OCI-LY7 (cell line): ENCODE measurements at regions not wholly inside any gene's neighbourhood (a gene's known extent, or its start where the extent isn't known, plus 50 kb on each side); places are given as distances from the start of the nearest gene placed in this dataset.

Source experiments
- BruUV-seq: library from RNA; stranded (reverse); fragments of 400-500 nt; replicated peaks from 2 replicates; lab custom pipeline; 2021; lab: Mats Ljungman, UMichigan
- CTCF ChIA-PET: fragments of 300-600 bp; sonication (Branson Sonifier 250); formaldehyde crosslinking; loops from one replicate; lab custom pipeline; 2022; ENCODE audit warnings: antibody characterized with exemption; ENCODE audit not compliant: unreplicated experiment; lab: Charles Lee
- POLR2A ChIA-PET: fragments of 300-600 bp; sonication (Branson Sonifier 250); formaldehyde crosslinking; loops from one replicate; lab custom pipeline; 2022; ENCODE audit warnings: antibody characterized with exemption; lab: Charles Lee
- DNase-seq: peaks from one replicate; pipeline ENCODE4 v3.0.0-alpha.2; 2015; ENCODE audit warnings: low spot score
- H2AFZ ChIP-seq: fragments of 200-600 bp; sonication (generic), shearing (Covaris generic); 2 replicates; pipeline ENCODE4 v1.6.1; 2014; ENCODE audit warnings: mild to moderate bottlenecking, antibody characterized with exemption, low read length, moderate library complexity
- H3K27ac ChIP-seq: fragments of 200-600 bp; sonication (generic); 2 replicates; pipeline ENCODE4 v1.5.1; 2014; ENCODE audit warnings: mixed run types, low read depth, mild to moderate bottlenecking, moderate library complexity, low read length, inconsistent platforms; ENCODE audit not compliant: poor library complexity, severe bottlenecking
- H3K36me3 ChIP-seq: fragments of 200-600 bp; sonication (generic); 2 replicates; pipeline ENCODE4 v1.6.1; 2014; ENCODE audit warnings: mild to moderate bottlenecking, antibody characterized with exemption, low read length, moderate library complexity, mixed read lengths; ENCODE audit not compliant: insufficient read depth
- H3K4me1 ChIP-seq: fragments of 200-600 bp; sonication (generic); 2 replicates; pipeline ENCODE4 v1.5.1; 2014; ENCODE audit warnings: mild to moderate bottlenecking, low read length; ENCODE audit not compliant: insufficient read depth, poor library complexity, severe bottlenecking
- H3K4me2 ChIP-seq: fragments of 200-600 bp; sonication (generic); 2 replicates; pipeline ENCODE4 v1.6.1; 2014; ENCODE audit warnings: mild to moderate bottlenecking, low read length
- H3K4me3 ChIP-seq: fragments of 200-600 bp; sonication (generic); 2 replicates; pipeline ENCODE4 v1.5.1; 2014; ENCODE audit warnings: mild to moderate bottlenecking, low read depth, low read length; ENCODE audit not compliant: poor library complexity, severe bottlenecking
- H3K79me2 ChIP-seq: fragments of 200-600 bp; sonication (generic); 2 replicates; pipeline ENCODE4 v1.6.1; 2016; ENCODE audit warnings: low read depth, mild to moderate bottlenecking, low read length, moderate library complexity, mixed read lengths; ENCODE audit not compliant: insufficient read depth
- H3K9me2 ChIP-seq: fragments of 200-600 bp; sonication (generic); 2 replicates; pipeline ENCODE4 v1.6.1; 2016; ENCODE audit warnings: mild to moderate bottlenecking, low read length, mixed read lengths; ENCODE audit not compliant: insufficient read depth
- H3K9me3 ChIP-seq: fragments of 200-600 bp; sonication (generic); 2 replicates; pipeline ENCODE4 v1.6.1; 2014; ENCODE audit warnings: mild to moderate bottlenecking, mixed run types, low read length, mixed read lengths
- H4K20me1 ChIP-seq: fragments of 200-600 bp; sonication (generic); 2 replicates; pipeline ENCODE4 v1.6.1; 2014; ENCODE audit warnings: mild to moderate bottlenecking, antibody characterized with exemption, low read length, moderate library complexity, mixed read lengths; ENCODE audit not compliant: insufficient read depth
- EZH2phosphoT487 ChIP-seq: fragments of 200-600 bp; sonication (generic); IDR thresholded peaks from 2 replicates; pipeline ENCODE4 v1.6.1; 2018; ENCODE audit warnings: low read depth, borderline replicate concordance, mild to moderate bottlenecking, mixed run types, antibody characterized with exemption, low read length, moderate library complexity, mixed read lengths
- intact Hi-C: fragments of 100-400 bp; cut with micrococcal nuclease; formaldehyde crosslinking; loops from one replicate; pipeline ENCODE4 v1.10.0; 2022; ENCODE audit not compliant: unreplicated experiment
- TF ChIP-seq, protein P1 (sequence below): fragments of 200-600 bp; sonication (generic); conservative IDR thresholded peaks from 2 replicates; pipeline ENCODE4 v1.5.1; 2014; ENCODE audit warnings: mild to moderate bottlenecking, antibody characterized with exemption, low read length, moderate library complexity, mixed read lengths

DNA sequence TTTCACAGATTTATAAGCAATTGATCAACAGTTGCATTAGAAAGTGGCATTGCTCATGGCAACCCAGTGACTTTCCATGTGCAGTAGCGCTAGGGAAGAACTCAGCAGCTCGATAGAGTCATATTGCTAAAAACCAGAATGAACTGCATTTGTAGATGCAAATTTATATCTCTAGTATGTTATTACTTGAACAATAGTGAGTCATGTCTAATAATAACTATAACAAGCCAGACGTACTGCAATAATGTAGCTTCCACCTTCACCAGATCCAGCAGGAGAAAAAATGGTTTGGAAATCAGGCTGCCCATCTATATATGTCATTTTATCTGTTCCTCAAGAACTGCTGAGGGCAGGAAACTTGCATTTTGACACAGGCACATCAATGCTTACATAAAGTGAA is 66.5 kb upstream of the FIGN start:
- ChIA-PET CTCF (no interaction called here), POLR2A (no interaction called here)
- H3K4me2 ChIP-seq, result no peak overlapping the region
- no peaks in the 10 kb centered on the region for H3K79me2 ChIP-seq
- no peak overlapping the region for H3K4me3 ChIP-seq
- BruUV-seq, result no TSS peak
- H3K27ac ChIP-seq, result no peak overlapping the region
- H3K36me3 ChIP-seq, result no peaks in the 10 kb centered on the region
- no peak for TF ChIP-seq EZH2phosphoT487
- TF ChIP-seq, protein P1, sequence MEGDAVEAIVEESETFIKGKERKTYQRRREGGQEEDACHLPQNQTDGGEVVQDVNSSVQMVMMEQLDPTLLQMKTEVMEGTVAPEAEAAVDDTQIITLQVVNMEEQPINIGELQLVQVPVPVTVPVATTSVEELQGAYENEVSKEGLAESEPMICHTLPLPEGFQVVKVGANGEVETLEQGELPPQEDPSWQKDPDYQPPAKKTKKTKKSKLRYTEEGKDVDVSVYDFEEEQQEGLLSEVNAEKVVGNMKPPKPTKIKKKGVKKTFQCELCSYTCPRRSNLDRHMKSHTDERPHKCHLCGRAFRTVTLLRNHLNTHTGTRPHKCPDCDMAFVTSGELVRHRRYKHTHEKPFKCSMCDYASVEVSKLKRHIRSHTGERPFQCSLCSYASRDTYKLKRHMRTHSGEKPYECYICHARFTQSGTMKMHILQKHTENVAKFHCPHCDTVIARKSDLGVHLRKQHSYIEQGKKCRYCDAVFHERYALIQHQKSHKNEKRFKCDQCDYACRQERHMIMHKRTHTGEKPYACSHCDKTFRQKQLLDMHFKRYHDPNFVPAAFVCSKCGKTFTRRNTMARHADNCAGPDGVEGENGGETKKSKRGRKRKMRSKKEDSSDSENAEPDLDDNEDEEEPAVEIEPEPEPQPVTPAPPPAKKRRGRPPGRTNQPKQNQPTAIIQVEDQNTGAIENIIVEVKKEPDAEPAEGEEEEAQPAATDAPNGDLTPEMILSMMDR, result no peak
- DNase-seq, result no peak
- intact Hi-C loops, result no loop called here
- no peaks in the 10 kb centered on the region for H3K9me2 ChIP-seq
- no peak overlapping the region for H2AFZ ChIP-seq
- no peaks in the 10 kb centered on the region for H3K9me3 ChIP-seq
- H4K20me1 ChIP-seq, result no peaks in the 10 kb centered on the region
- no peaks in the 10 kb centered on the region for H3K4me1 ChIP-seq

DNA sequence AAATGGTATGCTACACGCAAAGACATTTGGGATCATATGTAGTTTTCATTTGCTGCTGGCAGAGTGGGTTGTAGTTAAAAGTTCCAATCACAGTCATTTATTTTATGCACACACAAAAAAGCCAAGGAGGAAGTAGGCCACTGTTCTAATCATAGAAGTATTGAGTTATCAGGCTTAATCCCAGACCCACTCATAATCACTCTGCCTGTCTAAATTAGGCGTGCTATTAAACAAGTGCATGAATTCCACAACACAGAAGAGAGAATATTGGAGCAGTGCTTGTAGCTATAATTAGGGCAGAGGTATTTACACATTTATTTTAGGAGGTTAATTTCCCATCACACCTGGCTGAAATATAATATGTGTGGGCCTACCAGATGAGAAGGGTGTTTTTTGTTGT is 65.7 kb upstream of the FIGN start:
- Histone ChIP-seq H3K36me3 (no peaks in the 10 kb centered on the region), H2AFZ (no peak overlapping the region), H3K9me3 (no peaks in the 10 kb centered on the region), H3K9me2 (no peaks in the 10 kb centered on the region), H3K4me3 (no peak overlapping the region), H3K27ac (no peak overlapping the region), H4K20me1 (no peaks in the 10 kb centered on the region), H3K4me1 (no peaks in the 10 kb centered on the region), H3K79me2 (no peaks in the 10 kb centered on the region), H3K4me2 (no peak overlapping the region)
- no TSS peak for BruUV-seq
- TF ChIP-seq, protein P1, result no peak
- TF ChIP-seq EZH2phosphoT487, result no peak
- DNase-seq, result no peak
- CTCF ChIA-PET, result no interaction called here
- POLR2A ChIA-PET, result no interaction called here
- intact Hi-C loops, result no loop called here

DNA sequence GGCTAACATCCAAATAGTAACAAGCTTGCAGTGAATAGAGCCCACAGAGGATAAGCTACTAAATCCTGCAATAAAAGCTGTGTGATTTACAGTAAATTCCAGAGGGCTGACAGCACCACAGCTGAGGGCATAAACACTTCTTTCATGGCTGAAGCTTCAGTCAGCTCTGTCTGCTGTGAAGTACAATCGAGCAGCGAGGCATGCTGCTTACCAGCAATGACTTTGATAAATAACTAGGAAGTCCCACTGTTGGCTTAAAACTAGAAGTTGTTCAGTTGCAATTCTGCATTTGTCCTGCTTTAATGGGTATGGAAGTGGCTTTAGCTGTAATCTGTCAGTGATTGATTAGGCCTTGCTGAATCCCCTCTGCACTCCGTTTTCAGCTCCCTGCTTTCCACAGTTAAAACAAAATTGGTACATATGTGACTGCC is 65.2 kb upstream of the FIGN start:
- no peaks in the 10 kb centered on the region for H3K9me3 ChIP-seq
- ChIA-PET CTCF (no interaction called here), POLR2A (no interaction called here)
- no peaks in the 10 kb centered on the region for H4K20me1 ChIP-seq
- no peaks in the 10 kb centered on the region for H3K79me2 ChIP-seq
- H3K4me3 ChIP-seq, result no peak overlapping the region
- DNase-seq, result no peak
- H3K36me3 ChIP-seq, result no peaks in the 10 kb centered on the region
- no peak overlapping the region for H3K4me2 ChIP-seq
- H3K4me1 ChIP-seq, result no peaks in the 10 kb centered on the region
- no TSS peak for BruUV-seq
- no peaks in the 10 kb centered on the region for H3K9me2 ChIP-seq
- TF ChIP-seq, protein P1, result no peak
- TF ChIP-seq EZH2phosphoT487, result no peak
- intact Hi-C loops, result no loop called here
- no peak overlapping the region for H2AFZ ChIP-seq
- H3K27ac ChIP-seq, result no peak overlapping the region
